HG02798 (cell line): ENCODE measurements at regions not wholly inside any gene's neighbourhood (a gene's known extent, or its start where the extent isn't known, plus 50 kb on each side); places are given as distances from the start of the nearest gene placed in this dataset.
"Not testable (repeated sequence)": the region's sequence is repeated elsewhere in the genome, so short reads cannot be mapped to it uniquely, and the experiment has no call there.

Experiments
- ATAC-seq: cut with Tn5 transposase; IDR thresholded peaks from one replicate; pipeline ENCODE4 v1.9.1; 2021; ENCODE audit warnings: mild to moderate bottlenecking; ENCODE audit not compliant: unreplicated experiment, poor library complexity

GRCh38 chr7:149610441-149611011 lies 112.9 kb upstream of the ZNF746 start:
- no peak for ATAC-seq

GRCh38 chr7:149608168-149608567 lies 110.6 kb upstream of the ZNF746 start:
- ATAC-seq = no peak

- no peak for ATAC-seq
Measured at GRCh38 chr7:149607683-149608082, 110.1 kb upstream of the ZNF746 start.

- ATAC-seq = no peak
Measured at GRCh38 chr7:149606826-149607225, 109.2 kb upstream of the ZNF746 start.

- no peak for ATAC-seq
Measured at GRCh38 chr7:149605696-149606095, 108.1 kb upstream of the ZNF746 start.

- no peak for ATAC-seq
Measured at GRCh38 chr7:149604521-149604920, 106.9 kb upstream of the ZNF746 start.

GRCh38 chr7:149600669-149601330 lies 103.2 kb upstream of the ZNF746 start:
- peak; percentile 93 for ATAC-seq

GRCh38 chr7:149599636-149600206 lies 102.1 kb upstream of the ZNF746 start:
- peak; percentile 46 for ATAC-seq

GRCh38 chr7:149598721-149599308 lies 101.2 kb upstream of the ZNF746 start:
- ATAC-seq = peak; percentile 26

- not testable (repeated sequence) for ATAC-seq
Measured at GRCh38 chr7:149597789-149598188, 100.2 kb upstream of the ZNF746 start.

- ATAC-seq = no peak
Measured at GRCh38 chr7:149595541-149595940, 97.9 kb upstream of the ZNF746 start.

- ATAC-seq = no peak
Measured at GRCh38 chr7:149595078-149595477, 97.5 kb upstream of the ZNF746 start.

- ATAC-seq = no peak
Measured at GRCh38 chr7:149588930-149589329, 91.3 kb upstream of the ZNF746 start.

- ATAC-seq = no peak
Measured at GRCh38 chr7:149586646-149587645, 89.3 kb upstream of the ZNF746 start.

GRCh38 chr7:149584530-149584929 lies 86.9 kb upstream of the ZNF746 start:
- ATAC-seq = no peak

- no peak for ATAC-seq
Measured at GRCh38 chr7:149584009-149584408, 86.4 kb upstream of the ZNF746 start.

- ATAC-seq = no peak
Measured at GRCh38 chr7:149580328-149580727, 82.7 kb upstream of the ZNF746 start.

- not testable (repeated sequence) for ATAC-seq
Measured at GRCh38 chr7:149579365-149579764, 81.8 kb upstream of the ZNF746 start.

GRCh38 chr7:149574428-149574827 lies 76.8 kb upstream of the ZNF746 start:
- ATAC-seq = not testable (repeated sequence)

- no peak for ATAC-seq
Measured at GRCh38 chr7:149573519-149573918, 75.9 kb upstream of the ZNF746 start.
